CD4-positive, alpha-beta T cell treated with Interleukin-10 for 1 hour (primary cell): ENCODE measurements at regions not wholly inside any gene's neighbourhood (a gene's known extent, or its start where the extent isn't known, plus 50 kb on each side); places are given as distances from the start of the nearest gene placed in this dataset.

ENCODE experiments used
- DNase-seq: peaks from one replicate; pipeline ENCODE4 v3.0.0-alpha.2; 2020

GRCh38 chr13:27370305-27370872, 54.0 kb upstream of the GTF3A start:
- no peak for DNase-seq

- no peak for DNase-seq
Measured at GRCh38 chr13:27371932-27372331, 52.5 kb upstream of the GTF3A start.

GRCh38 chr13:27372896-27373295, 51.5 kb upstream of the GTF3A start:
- DNase-seq, result no peak

- DNase-seq, result no peak
Measured at GRCh38 chr13:27374126-27374613, 50.2 kb upstream of the GTF3A start.
